ENCODE measurements at regions not wholly inside any gene's neighbourhood (a gene's known extent, or its start where the extent isn't known, plus 50 kb on each side); places are given as distances from the start of the nearest gene placed in this dataset.

- DNase-seq (no peak), ATAC-seq (replicated peaks) (no peak)
- H3K4me3 Mint-ChIP-seq = no peak overlapping the region
- peaks cover 20 to 32% of the 10 kb centered on the region in 2 donors for H3K27me3 Mint-ChIP-seq
- no peaks in the 10 kb centered on the region for H3K9me3 Mint-ChIP-seq
- H3K4me1 Mint-ChIP-seq (ENCODE audit: low read depth in 2 of 2) = no peaks in the 10 kb centered on the region
- H3K36me3 Mint-ChIP-seq (ENCODE audit: insufficient read depth) = peaks cover 1% of the 10 kb centered on the region
- H3K27ac Mint-ChIP-seq = no peak overlapping the region
These were observed 243.1 kb downstream of the NFATC2 start for GRCh38 chr20:51299413-51299812.

- DNase-seq (no peak), ATAC-seq (replicated peaks) (no peak)
- H3K27me3 Mint-ChIP-seq = peaks cover 28 to 34% of the 10 kb centered on the region in 2 donors
- H3K9me3 Mint-ChIP-seq = no peaks in the 10 kb centered on the region
- peaks cover 2% of the 10 kb centered on the region for H3K36me3 Mint-ChIP-seq (ENCODE audit: insufficient read depth)
- no peaks in the 10 kb centered on the region for H3K4me1 Mint-ChIP-seq (ENCODE audit: low read depth in 2 of 2)
- no peak overlapping the region for H3K4me3 Mint-ChIP-seq
- H3K27ac Mint-ChIP-seq = no peak overlapping the region
These were observed 244.3 kb downstream of the NFATC2 start for GRCh38 chr20:51298141-51298749.

DNA sequence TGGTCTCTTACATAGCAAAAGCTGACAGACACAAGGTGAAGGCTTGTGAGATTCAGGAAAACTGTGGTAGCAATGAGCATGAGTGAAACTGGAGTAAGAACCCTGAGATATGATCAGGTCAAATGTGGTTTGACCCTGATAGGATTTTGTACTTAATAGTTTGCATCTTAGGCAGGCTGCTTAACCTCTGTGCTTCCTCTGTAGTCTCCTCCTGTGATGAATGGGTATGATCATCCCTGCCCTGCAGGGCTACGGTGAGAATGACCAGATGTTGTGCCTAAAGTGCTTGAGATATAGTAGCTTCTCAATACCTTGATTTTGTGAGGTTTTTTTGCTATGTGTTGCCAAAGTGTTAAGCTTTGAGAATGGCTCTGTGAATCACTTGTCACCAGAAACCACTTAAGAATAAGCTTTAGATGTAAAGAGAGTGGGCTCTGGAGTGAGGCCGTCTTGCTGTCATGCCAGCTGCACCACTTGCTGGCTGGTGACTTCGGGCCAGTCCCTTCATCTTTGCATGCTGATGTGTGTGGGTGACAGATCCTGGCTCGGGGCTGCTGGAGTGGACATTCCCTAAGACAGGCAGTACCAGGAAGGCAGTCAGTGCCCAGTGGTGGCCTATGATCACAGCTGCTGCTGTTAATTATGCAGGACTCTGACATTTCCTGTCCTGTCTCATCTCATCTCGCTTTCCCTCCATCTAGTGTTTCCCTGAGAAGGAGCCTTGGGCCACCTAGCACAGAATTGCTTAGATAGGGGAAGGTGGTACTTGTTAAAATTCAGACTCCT lies 254.7 kb downstream of the NFATC2 start:
- ATAC-seq (replicated peaks) (no peak), DNase-seq (no peak)
- Mint-ChIP-seq H3K27me3 (peaks cover 10 to 62% of the 10 kb centered on the region in 2 donors), H3K9me3 (no peaks in the 10 kb centered on the region), H3K4me3 (no peak overlapping the region), H3K27ac (no peak overlapping the region), H3K36me3 (ENCODE audit: insufficient read depth) (peaks cover 2% of the 10 kb centered on the region), H3K4me1 (ENCODE audit: low read depth in 2 of 2) (no peaks in the 10 kb centered on the region)

- H3K4me3 Mint-ChIP-seq = no peak overlapping the region
- DNase-seq = no peak
- no peaks in the 10 kb centered on the region for H3K9me3 Mint-ChIP-seq
- peaks cover 7 to 52% of the 10 kb centered on the region in 2 donors for H3K27me3 Mint-ChIP-seq
- ATAC-seq (replicated peaks) = no peak
- no peaks in the 10 kb centered on the region for H3K4me1 Mint-ChIP-seq (ENCODE audit: low read depth in 2 of 2)
- no peak overlapping the region for H3K27ac Mint-ChIP-seq
- peaks cover 2% of the 10 kb centered on the region for H3K36me3 Mint-ChIP-seq (ENCODE audit: insufficient read depth)
These were observed 255.8 kb downstream of the NFATC2 start for GRCh38 chr20:51286758-51287157.

GRCh38 chr20:51285684-51286083 lies 256.8 kb downstream of the NFATC2 start:
- no peak for ATAC-seq (replicated peaks)
- Mint-ChIP-seq H3K27ac (no peak overlapping the region), H3K27me3 (peaks cover 7 to 54% of the 10 kb centered on the region in 2 donors), H3K36me3 (ENCODE audit: insufficient read depth) (no peaks in the 10 kb centered on the region), H3K4me1 (ENCODE audit: low read depth in 2 of 2) (no peaks in the 10 kb centered on the region), H3K4me3 (no peak overlapping the region), H3K9me3 (no peaks in the 10 kb centered on the region)
- no peak for DNase-seq

GRCh38 chr20:51284871-51285270 lies 257.6 kb downstream of the NFATC2 start:
- Mint-ChIP-seq H3K36me3 (ENCODE audit: insufficient read depth) (no peaks in the 10 kb centered on the region), H3K9me3 (no peaks in the 10 kb centered on the region), H3K27ac (no peak overlapping the region), H3K27me3 (peaks cover 7 to 55% of the 10 kb centered on the region in 2 donors), H3K4me3 (no peak overlapping the region), H3K4me1 (ENCODE audit: low read depth in 2 of 2) (no peaks in the 10 kb centered on the region)
- DNase-seq = no peak
- ATAC-seq (replicated peaks) = no peak

GRCh38 chr20:51284176-51284575 lies 258.3 kb downstream of the NFATC2 start:
- H3K27me3 Mint-ChIP-seq = peaks cover 14 to 55% of the 10 kb centered on the region in 2 donors
- H3K36me3 Mint-ChIP-seq (ENCODE audit: insufficient read depth) = no peaks in the 10 kb centered on the region
- H3K4me3 Mint-ChIP-seq = no peak overlapping the region
- no peak overlapping the region for H3K27ac Mint-ChIP-seq
- H3K9me3 Mint-ChIP-seq = no peaks in the 10 kb centered on the region
- DNase-seq (no peak), ATAC-seq (replicated peaks) (no peak)
- no peaks in the 10 kb centered on the region for H3K4me1 Mint-ChIP-seq (ENCODE audit: low read depth in 2 of 2)

DNA sequence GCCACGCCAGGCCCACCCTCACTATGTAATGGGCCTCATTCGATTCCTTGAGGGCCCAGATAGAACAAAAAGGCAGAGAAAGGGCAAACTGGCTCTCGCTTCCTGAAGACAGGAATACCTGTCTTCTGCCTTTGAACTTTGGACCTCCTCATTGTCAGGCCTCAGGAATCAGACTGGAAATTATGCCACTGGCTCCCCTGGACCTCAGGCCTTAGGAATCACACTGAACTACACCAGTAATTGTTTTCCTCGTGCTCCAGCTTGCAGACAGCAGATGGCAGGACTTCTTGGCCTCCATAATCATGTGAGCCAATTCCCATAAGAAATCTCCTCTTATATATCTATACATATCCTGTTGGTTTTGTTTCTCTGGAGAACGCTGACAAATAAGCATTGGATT lies 258.6 kb upstream of the KCNG1 start:
- Mint-ChIP-seq H3K36me3 (ENCODE audit: insufficient read depth) (no peaks in the 10 kb centered on the region), H3K27ac (no peak overlapping the region), H3K9me3 (no peaks in the 10 kb centered on the region), H3K4me3 (no peak overlapping the region), H3K4me1 (ENCODE audit: low read depth in 2 of 2) (no peaks in the 10 kb centered on the region), H3K27me3 (peaks cover 33 to 60% of the 10 kb centered on the region in 2 donors)
- ATAC-seq (replicated peaks) (no peak), DNase-seq (no peak)

DNA sequence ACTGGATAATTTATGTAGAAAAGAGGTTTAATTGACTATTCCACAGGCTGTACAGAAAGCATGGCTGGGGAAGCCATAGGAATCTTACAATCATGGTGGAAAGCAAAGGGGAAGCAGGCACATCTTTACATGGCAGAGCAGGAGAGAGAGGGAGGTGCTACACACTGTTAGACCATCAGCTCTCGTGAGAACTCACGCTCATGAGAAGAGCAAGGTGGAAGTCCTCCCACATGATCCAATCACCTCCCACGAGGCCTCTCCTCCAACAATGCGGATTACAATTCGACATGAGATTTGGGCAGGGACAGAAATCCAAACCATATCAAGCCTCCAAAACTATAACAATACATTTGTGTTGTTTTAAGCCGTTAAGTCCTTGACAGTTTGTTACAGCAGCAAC lies 257.1 kb upstream of the KCNG1 start:
- ATAC-seq (replicated peaks) (no peak), DNase-seq (no peak)
- Mint-ChIP-seq H3K27ac (no peak overlapping the region), H3K36me3 (ENCODE audit: insufficient read depth) (no peaks in the 10 kb centered on the region), H3K4me3 (no peak overlapping the region), H3K9me3 (no peaks in the 10 kb centered on the region), H3K4me1 (ENCODE audit: low read depth in 2 of 2) (no peaks in the 10 kb centered on the region), H3K27me3 (peaks cover 40 to 58% of the 10 kb centered on the region in 2 donors)

GRCh38 chr20:51277961-51278360 lies 255.1 kb upstream of the KCNG1 start:
- ATAC-seq (replicated peaks) = no peak
- Mint-ChIP-seq H3K4me1 (ENCODE audit: low read depth in 2 of 2) (no peaks in the 10 kb centered on the region), H3K9me3 (no peaks in the 10 kb centered on the region), H3K27me3 (peaks cover 53 to 74% of the 10 kb centered on the region in 2 donors), H3K4me3 (no peak overlapping the region), H3K27ac (no peak overlapping the region), H3K36me3 (ENCODE audit: insufficient read depth) (no peaks in the 10 kb centered on the region)
- DNase-seq = no peak

GRCh38 chr20:51276296-51276695 lies 253.4 kb upstream of the KCNG1 start:
- no peaks in the 10 kb centered on the region for H3K9me3 Mint-ChIP-seq
- no peak overlapping the region for H3K4me3 Mint-ChIP-seq
- H3K36me3 Mint-ChIP-seq (ENCODE audit: insufficient read depth) = no peaks in the 10 kb centered on the region
- H3K4me1 Mint-ChIP-seq (ENCODE audit: low read depth in 2 of 2) = no peaks in the 10 kb centered on the region
- DNase-seq (no peak), ATAC-seq (replicated peaks) (no peak)
- H3K27me3 Mint-ChIP-seq = peaks cover 66 to 89% of the 10 kb centered on the region in 2 donors
- no peak overlapping the region for H3K27ac Mint-ChIP-seq

DNA sequence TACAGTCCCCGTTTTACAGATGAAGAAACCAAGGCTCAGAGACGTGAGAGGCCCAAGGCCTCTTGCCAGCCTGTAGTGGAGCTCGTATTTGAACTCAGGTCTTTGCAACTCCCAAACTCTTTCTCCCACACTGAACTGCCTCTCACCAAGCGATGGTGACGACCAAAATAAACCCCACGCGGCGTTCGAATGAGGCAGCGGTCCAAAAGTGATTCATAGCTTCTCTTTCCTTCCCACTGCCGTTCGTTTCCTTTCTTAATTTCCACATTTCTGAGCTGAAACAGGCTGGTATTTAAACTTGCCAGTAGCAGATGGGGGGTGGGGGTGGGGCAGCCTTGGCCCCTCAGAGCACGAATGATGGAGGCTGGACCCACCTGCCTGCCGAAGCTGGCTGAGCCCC lies 252.9 kb upstream of the KCNG1 start:
- ATAC-seq (replicated peaks) (no peak), DNase-seq (no peak)
- Mint-ChIP-seq H3K9me3 (no peaks in the 10 kb centered on the region), H3K4me3 (no peak overlapping the region), H3K36me3 (ENCODE audit: insufficient read depth) (no peaks in the 10 kb centered on the region), H3K27me3 (peaks cover 70 to 90% of the 10 kb centered on the region in 2 donors), H3K27ac (no peak overlapping the region), H3K4me1 (ENCODE audit: low read depth in 2 of 2) (no peaks in the 10 kb centered on the region)

DNA sequence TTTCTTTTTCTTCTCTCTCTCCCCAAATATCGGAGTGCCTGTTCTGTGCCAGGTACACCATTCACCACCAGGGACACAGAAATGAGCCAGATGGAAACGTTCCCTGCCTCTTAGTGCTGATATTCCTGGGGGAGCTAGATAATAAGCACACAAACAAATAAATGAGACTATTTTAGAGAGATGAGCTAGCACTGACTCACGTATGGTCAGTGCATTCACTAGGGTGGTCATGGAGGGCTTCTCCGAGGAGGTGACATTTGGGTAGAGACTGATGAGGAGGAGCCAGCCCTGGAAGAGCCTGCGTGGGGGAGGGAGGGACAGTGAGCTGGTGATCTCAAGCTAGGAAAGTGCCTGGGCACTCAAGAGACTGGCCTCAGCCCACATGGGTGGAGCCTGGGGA lies 252.3 kb upstream of the KCNG1 start:
- DNase-seq (no peak), ATAC-seq (replicated peaks) (no peak)
- H3K9me3 Mint-ChIP-seq = no peaks in the 10 kb centered on the region
- no peaks in the 10 kb centered on the region for H3K36me3 Mint-ChIP-seq (ENCODE audit: insufficient read depth)
- no peak overlapping the region for H3K4me3 Mint-ChIP-seq
- H3K27me3 Mint-ChIP-seq = peaks cover 77 to 90% of the 10 kb centered on the region in 2 donors
- no peak overlapping the region for H3K27ac Mint-ChIP-seq
- H3K4me1 Mint-ChIP-seq (ENCODE audit: low read depth in 2 of 2) = no peaks in the 10 kb centered on the region

- DNase-seq = no peak
- Mint-ChIP-seq H3K27ac (no peak overlapping the region), H3K9me3 (no peaks in the 10 kb centered on the region), H3K4me3 (no peak overlapping the region), H3K4me1 (ENCODE audit: low read depth in 2 of 2) (no peaks in the 10 kb centered on the region), H3K36me3 (ENCODE audit: insufficient read depth) (no peaks in the 10 kb centered on the region), H3K27me3 (peaks cover 53 to 77% of the 10 kb centered on the region in 2 donors)
- no peak for ATAC-seq (replicated peaks)
These were observed 249.5 kb upstream of the KCNG1 start for GRCh38 chr20:51272401-51272800.
